LoVo (cell line): ENCODE measurements at regions not wholly inside any gene's neighbourhood (a gene's known extent, or its start where the extent isn't known, plus 50 kb on each side); places are given as distances from the start of the nearest gene placed in this dataset.

ENCODE experiments used
- DNase-seq: peaks from one replicate; pipeline ENCODE4 v3.0.0-alpha.2; 2016; ENCODE audit warnings: low spot score

- DNase-seq = peak; percentile 23
Observed at GRCh38 chr20:22851679-22852346, 183.3 kb upstream of the SSTR4 start.

GRCh38 chr20:22861231-22861980 is 173.7 kb upstream of the SSTR4 start:
- DNase-seq = no peak

DNA sequence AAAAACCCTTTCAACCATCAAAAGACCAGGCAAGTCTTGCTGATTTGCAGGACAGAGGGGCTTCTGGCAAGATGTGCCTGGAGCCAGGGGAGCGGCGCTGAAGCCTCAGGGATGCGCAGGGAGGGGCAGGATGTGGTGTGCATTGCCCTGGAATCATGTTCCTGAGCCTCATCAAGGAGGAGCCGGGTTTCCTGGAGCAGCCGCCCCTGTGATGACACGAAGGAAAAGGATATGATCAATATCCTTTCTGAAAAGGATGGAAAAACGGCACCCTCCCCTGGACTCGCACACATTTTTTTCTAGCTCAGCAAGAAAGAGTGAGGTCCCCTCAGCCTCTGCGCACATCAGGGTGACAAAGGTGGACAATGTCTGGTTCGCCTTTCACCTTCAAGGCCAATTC is 173.1 kb upstream of the SSTR4 start:
- no peak for DNase-seq

- no peak for DNase-seq
Observed at GRCh38 chr20:22862671-22863230, 172.4 kb upstream of the SSTR4 start.

- no peak for DNase-seq
Observed at GRCh38 chr20:22863826-22864225, 171.3 kb upstream of the SSTR4 start.

DNA sequence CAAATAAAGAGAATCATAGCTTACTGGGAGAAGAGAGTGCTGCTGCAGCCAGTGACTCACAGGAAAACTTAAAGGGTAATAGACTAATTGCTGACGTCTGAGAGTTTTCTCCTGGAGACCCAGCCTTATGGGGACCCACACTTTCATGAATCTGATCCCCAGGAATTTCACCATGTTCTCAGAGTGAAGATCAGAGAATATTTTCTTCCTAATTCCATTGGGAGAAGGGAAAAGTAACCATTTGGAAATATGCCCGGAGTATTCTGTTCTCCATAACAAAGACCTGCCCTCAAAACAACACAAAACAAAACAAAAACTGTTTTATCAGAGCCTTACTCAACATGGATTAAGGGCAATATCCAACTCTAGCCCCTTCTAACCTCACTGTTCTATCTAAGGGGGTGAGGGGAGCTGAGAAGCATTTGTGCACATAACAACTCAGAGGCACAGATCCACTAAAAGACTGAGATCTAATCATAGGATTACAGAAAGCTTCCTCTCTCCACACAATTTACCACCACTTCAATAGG is 168.2 kb upstream of the SSTR4 start:
- no peak for DNase-seq

- DNase-seq = no peak
Observed at GRCh38 chr20:22878166-22878565, 156.9 kb upstream of the SSTR4 start.

- no peak for DNase-seq
Observed at GRCh38 chr20:22880277-22880676, 154.8 kb upstream of the SSTR4 start.

DNA sequence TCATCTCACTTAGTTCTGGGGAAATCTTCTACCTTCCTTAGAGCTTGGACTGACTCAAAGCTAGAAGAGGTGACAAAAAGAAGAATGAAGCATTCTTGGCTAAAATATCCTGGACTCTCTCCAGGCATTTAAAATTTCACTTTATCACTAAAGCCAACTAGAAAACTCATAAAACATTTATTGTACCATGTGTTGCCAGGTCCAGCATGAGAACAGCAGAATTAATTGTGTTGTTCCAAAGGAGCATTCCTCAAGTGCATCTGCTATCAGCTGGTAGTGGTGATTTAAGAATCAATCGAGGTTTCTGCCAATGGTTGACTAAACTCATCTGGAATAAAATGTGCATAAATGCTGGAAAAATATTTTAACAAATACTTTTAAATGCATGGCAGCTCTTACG is 147.3 kb upstream of the SSTR4 start:
- no peak for DNase-seq

DNA sequence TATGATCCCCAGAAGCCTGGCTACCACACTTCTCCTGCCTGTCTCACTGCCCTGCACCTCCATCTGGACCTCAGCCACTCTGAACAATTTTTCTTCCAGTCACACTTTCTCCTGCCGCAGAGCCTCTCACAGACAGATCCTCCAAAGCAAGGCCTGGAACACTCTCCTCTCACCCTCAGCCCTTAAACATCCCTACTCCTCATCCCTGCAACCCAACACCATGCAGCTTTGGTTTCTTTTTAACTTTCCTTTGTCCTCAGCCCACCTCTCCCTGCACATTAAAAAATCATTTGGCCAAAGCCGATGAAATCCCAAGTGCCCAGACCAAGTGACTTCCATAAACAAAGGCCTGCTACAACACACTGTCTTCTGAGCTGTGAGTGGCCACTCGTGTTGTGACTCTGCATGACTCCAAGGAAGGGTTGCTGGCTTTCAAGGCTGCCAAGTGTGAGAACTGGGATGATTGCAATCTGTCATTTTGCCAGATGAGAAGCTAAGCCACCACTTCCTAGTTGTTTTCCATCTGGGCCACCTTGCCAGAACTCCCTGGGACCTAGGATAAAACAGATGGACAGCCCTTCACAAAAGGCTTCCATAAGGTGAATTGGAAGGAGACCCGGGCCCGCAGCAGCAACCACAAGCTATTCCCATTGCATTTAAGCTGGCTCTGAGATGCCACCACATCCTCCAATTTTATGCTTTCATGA is 144.4 kb upstream of the SSTR4 start:
- DNase-seq = no peak

DNA sequence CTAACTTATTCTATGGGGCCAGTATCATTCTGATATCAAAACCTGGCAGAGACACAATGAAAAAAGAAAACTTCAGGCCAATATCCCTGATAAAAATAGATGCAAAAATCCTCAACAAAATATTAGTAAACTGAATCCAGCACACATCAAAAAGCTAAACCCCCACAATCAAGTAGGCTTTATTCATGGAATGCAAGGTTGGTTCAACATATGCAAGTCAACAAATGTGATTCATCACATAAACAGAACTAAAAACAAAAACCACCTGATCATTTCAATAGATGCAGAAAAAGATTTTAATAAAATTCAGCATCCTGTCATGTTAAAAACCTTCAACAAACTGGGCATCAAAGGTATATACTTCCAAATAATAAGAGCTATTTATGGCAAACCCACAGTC is 133.9 kb upstream of the SSTR4 start:
- DNase-seq = no peak

DNA sequence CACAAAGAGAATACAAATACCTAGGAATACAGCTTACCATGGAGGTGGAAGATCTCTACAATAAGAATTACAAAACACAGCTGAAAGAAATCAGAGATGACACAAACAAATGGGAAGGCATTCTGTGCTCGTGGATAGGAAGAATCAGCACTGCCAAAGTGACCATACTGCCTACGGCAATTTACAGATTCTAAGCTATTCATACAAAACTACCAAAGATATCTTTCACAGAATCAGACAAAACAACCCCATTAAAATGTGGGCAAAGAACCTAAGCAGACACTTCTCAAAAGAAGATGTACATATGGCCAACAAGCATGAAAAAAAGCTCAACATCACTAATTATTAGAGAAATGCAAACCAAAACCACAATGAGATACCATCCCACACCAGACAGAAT is 133.2 kb upstream of the SSTR4 start:
- no peak for DNase-seq

DNA sequence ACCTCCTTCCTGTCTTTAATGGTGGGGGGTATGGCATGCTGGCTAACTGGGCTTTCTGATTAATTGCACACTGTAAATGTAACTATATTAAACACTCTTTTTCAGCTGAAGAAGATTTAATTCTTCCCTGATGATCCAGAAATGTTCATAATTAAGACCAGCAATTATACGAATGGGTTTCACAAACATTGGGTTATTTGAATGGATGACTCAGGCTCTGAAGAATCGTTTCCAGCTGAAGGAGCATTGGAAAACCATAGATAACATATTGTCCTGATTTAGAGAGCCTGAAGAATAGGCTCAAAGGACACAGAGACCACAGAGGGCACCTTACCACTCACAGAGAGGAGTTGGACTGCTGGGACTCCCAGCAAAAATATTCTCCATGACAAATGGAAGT is 130.7 kb upstream of the SSTR4 start:
- no peak for DNase-seq

- DNase-seq = no peak
Observed at GRCh38 chr20:22904905-22905304, 130.2 kb upstream of the SSTR4 start.

DNA sequence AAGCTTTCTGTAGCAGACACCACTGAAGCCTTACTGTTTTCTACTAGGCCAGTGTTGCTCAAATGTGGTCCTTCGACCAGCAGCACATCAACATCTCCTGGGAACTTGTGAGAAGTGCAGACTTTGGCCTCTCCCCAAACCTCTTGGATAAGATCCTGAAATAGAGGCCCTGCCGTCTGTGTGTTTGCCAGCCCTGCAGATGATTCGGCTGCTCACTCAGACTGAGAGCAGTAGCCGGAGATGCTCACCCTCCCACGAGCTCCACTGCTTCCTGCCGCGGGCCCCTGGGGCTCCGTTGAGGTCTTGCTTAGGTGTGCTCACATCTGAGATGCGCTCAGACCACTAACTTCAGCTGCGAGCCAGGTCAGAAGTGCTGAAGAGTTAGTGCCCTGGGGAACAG is 129.5 kb upstream of the SSTR4 start:
- no peak for DNase-seq

DNA sequence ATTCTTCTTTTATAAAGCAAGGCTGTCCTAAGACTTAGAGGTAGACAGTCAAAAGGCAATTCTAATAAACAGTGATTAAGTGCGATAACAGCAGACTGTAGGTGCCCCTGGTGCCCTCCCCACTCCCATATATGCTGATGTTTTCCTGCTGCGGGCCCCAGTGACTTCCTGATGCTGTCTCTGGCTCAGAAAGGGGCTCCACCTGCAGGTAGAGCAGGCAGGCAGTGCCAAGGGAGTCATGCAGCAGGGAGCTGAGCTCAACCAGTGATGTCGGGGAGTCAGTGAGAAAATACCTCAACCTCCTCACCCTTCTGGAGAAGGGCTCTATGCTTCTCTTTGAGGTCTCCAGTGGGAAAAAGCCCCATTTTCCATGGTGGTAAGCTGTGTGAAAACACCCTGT is 126.7 kb upstream of the SSTR4 start:
- no peak for DNase-seq

GRCh38 chr20:22908944-22909343 is 126.2 kb upstream of the SSTR4 start:
- no peak for DNase-seq

GRCh38 chr20:22909436-22909835 is 125.7 kb upstream of the SSTR4 start:
- no peak for DNase-seq

DNA sequence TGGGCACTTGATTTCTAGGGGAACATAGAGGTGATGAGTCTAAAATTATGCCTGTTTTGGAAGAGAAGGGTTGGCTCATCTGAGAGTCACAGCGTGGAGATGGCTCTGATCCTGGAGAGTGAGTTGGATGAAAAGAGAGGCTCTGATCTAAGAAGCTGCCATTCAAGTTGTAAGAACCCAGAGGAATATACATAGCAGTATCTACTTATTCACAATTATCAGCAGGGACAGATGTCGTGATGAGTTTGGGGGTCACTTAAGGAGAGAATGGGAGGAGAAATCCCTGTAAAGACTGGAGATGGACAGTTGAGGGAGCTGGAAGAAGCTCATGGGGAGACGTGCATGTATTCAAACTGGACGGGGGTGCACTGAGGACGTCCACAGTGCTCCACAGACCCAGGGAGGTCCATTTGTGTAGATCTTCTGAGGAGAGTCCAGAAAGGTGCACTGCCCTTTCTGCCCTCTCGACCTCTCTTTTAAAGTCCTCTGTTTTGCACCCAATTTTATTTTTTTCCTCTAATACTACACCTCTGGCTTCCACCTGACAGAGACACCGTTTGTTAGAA is 124.7 kb upstream of the SSTR4 start:
- DNase-seq = no peak

GRCh38 chr20:22914291-22914690 is 120.8 kb upstream of the SSTR4 start:
- DNase-seq = no peak

GRCh38 chr20:22915512-22915911 is 119.6 kb upstream of the SSTR4 start:
- no peak for DNase-seq
